ENCODE measurements at regions not wholly inside any gene's neighbourhood (a gene's known extent, or its start where the extent isn't known, plus 50 kb on each side); places are given as distances from the start of the nearest gene placed in this dataset.

DNA sequence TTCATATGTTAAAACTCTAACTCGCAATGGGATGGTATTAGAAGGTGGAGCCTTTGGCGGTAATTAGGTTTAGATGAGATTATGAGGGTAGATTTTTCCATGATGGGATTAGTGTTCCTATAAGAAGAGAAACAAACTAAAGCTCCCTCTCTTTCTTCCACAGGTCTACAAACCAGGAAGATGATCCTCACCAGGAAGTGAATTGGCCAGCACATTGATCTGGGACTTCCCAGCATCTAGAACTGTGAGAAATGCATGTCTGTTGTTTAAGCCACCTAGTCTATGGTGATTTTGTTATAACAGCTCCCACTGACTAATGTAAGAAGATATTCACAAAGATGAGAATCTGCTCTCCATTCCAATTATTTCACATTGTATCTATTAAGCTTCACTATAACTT lies 2266.9 kb downstream of the PCDH7 start:
- TF ChIP-seq CTCF (IDR thresholded peaks at IDR 0.05; ENCODE audit: poor library complexity) (no peak), EZH2 (IDR thresholded peaks at IDR 0.05; ENCODE audit: borderline replicate concordance) (no peak), EZH2phosphoT487 (IDR thresholded peaks at IDR 0.05; ENCODE audit: low read depth, severe bottlenecking, unreplicated experiment) (no peak)
